PC-9 (cell line): ENCODE measurements at regions not wholly inside any gene's neighbourhood (a gene's known extent, or its start where the extent isn't known, plus 50 kb on each side); places are given as distances from the start of the nearest gene placed in this dataset.

Experiments
- EZH2 ChIP-seq: fragments of 200-600 bp; sonication (generic); IDR thresholded peaks from 2 replicates; pipeline ENCODE4 v1.8.0; 2017; ENCODE audit warnings: antibody characterized with exemption, low read depth
- TF ChIP-seq, protein P1 (sequence below): fragments of 200-600 bp; sonication (generic); conservative IDR thresholded peaks from 2 replicates; pipeline ENCODE4 v1.6.1; 2017; ENCODE audit warnings: mixed run types, antibody characterized with exemption, mild to moderate bottlenecking, moderate library complexity

DNA sequence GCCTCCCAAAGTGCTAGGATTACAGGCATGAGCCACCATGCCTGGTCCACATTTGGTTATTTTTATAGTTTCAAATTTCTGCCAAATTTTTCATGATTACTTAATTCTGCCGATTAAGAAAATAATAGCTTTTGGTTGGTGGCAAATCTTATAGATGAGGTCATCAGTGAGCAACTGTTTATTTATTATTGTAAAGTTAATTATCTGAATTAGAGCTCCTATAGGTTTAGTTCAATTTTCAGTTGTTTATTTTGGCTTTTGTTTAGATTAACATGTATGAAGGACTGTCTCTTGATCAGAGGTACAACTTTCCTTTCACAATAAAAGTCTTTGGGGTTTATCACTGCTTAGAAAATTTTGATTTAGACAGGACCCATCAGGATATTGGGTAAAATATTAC lies 262.2 kb downstream of the SLC7A11 start:
- TF ChIP-seq, protein P1, sequence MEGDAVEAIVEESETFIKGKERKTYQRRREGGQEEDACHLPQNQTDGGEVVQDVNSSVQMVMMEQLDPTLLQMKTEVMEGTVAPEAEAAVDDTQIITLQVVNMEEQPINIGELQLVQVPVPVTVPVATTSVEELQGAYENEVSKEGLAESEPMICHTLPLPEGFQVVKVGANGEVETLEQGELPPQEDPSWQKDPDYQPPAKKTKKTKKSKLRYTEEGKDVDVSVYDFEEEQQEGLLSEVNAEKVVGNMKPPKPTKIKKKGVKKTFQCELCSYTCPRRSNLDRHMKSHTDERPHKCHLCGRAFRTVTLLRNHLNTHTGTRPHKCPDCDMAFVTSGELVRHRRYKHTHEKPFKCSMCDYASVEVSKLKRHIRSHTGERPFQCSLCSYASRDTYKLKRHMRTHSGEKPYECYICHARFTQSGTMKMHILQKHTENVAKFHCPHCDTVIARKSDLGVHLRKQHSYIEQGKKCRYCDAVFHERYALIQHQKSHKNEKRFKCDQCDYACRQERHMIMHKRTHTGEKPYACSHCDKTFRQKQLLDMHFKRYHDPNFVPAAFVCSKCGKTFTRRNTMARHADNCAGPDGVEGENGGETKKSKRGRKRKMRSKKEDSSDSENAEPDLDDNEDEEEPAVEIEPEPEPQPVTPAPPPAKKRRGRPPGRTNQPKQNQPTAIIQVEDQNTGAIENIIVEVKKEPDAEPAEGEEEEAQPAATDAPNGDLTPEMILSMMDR = no peak
- TF ChIP-seq EZH2 = no peak
